Skeletal muscle satellite cell (primary cell): ENCODE measurements at regions not wholly inside any gene's neighbourhood (a gene's known extent, or its start where the extent isn't known, plus 50 kb on each side); places are given as distances from the start of the nearest gene placed in this dataset.
A peak's percentile ranks its signal among the peaks of the same experiment; 100 is the strongest.
"Not testable (repeated sequence)": the region's sequence is repeated elsewhere in the genome, so short reads cannot be mapped to it uniquely, and the experiment has no call there.

ENCODE experiments used
- H3K27me3 ChIP-seq: 2 replicates; pipeline ENCODE4 v1.7.0; 2013; ENCODE audit warnings: low read length; ENCODE audit not compliant: control insufficient read depth, insufficient read depth
- H3K36me3 ChIP-seq: 2 replicates; pipeline ENCODE4 v1.7.0; 2013; ENCODE audit warnings: mild to moderate bottlenecking, control low read depth, low read length; ENCODE audit not compliant: insufficient read depth
- H3K4me1 ChIP-seq: 2 replicates; pipeline ENCODE4 v1.7.0; 2013; ENCODE audit warnings: low read length; ENCODE audit not compliant: control insufficient read depth, insufficient read depth
- H3K4me2 ChIP-seq: 2 replicates; pipeline ENCODE4 v1.7.0; 2013; ENCODE audit warnings: mild to moderate bottlenecking, low read length
- H3K4me3 ChIP-seq: 2 replicates; pipeline ENCODE4 v1.7.0; 2013; ENCODE audit warnings: low read length
- H3K9ac ChIP-seq: 2 replicates; pipeline ENCODE4 v1.7.0; 2013; ENCODE audit warnings: mild to moderate bottlenecking, low read depth, low read length, moderate library complexity
- H3K9me3 ChIP-seq: replicated peaks from 2 replicates; pipeline ENCODE4 v1.7.0; 2013; ENCODE audit warnings: mild to moderate bottlenecking, control low read depth, low read length

DNA sequence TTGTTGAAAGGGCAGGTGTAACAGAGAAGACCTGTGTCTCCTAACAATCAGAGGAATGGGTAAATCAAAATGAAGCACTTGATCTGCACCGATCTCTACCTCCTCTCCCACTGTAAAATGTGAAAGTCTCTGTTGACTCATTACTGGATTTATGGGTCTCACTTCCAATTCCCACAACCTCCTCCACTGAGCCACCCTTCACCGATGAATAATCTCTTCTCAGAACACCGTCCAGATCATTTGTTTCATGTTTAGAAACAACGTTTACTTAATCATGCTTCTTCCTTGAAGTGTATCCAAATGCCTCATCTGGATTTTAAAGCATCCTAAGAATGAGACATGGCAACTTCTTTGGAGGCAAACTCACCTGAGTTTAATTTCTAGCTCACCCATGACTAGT is 643.6 kb downstream of the ETS1 start:
- H3K4me3 ChIP-seq: no peak overlapping the region
- H3K9me3 ChIP-seq: no peaks in the 10 kb centered on the region
- H3K4me2 ChIP-seq: no peak overlapping the region
- H3K9ac ChIP-seq: no peak overlapping the region
- H3K27me3 ChIP-seq: no peaks in the 10 kb centered on the region
- no peaks in the 10 kb centered on the region for H3K4me1 ChIP-seq
- no peaks in the 10 kb centered on the region for H3K36me3 ChIP-seq

GRCh38 chr11:127943152-127943551 is 644.2 kb downstream of the ETS1 start:
- H3K27me3 ChIP-seq: no peaks in the 10 kb centered on the region
- no peak overlapping the region for H3K9ac ChIP-seq
- no peaks in the 10 kb centered on the region for H3K9me3 ChIP-seq
- H3K4me2 ChIP-seq: no peak overlapping the region
- H3K4me3 ChIP-seq: no peak overlapping the region
- H3K36me3 ChIP-seq: no peaks in the 10 kb centered on the region
- no peaks in the 10 kb centered on the region for H3K4me1 ChIP-seq

- not testable (repeated sequence) for H3K36me3 ChIP-seq, H3K4me3 ChIP-seq, H3K27me3 ChIP-seq, H3K4me2 ChIP-seq, H3K9me3 ChIP-seq, H3K9ac ChIP-seq, H3K4me1 ChIP-seq
Measured at GRCh38 chr11:127941554-127941953, 645.8 kb downstream of the ETS1 start.

- Histone ChIP-seq H3K9ac (no peak overlapping the region), H3K27me3 (no peaks in the 10 kb centered on the region), H3K4me1 (no peaks in the 10 kb centered on the region), H3K36me3 (no peaks in the 10 kb centered on the region), H3K9me3 (no peaks in the 10 kb centered on the region), H3K4me2 (no peak overlapping the region), H3K4me3 (no peak overlapping the region)
Measured at GRCh38 chr11:127939000-127939399, 648.4 kb downstream of the ETS1 start.

DNA sequence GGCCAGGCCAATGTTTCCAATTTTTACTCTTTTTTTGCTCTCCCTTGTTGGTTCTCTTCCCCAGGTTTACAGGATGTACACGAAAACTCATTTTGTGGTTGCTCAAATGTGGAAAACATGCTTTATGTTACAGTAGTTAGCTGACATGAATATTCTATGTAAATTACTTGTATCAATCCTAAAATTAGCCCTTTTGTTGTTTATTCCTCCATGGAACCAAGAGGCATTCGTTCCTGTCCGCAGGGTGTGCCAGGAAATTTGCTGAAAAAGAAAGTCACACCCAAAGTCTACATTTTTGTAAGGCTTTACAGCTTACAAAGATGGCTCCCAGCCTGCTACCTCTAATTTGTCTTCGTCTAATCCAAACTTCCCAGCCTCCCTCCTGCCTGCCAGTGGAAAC is 652.3 kb downstream of the ETS1 start:
- Histone ChIP-seq H3K4me3 (no peak overlapping the region), H3K4me2 (no peak overlapping the region), H3K9me3 (no peaks in the 10 kb centered on the region), H3K27me3 (no peaks in the 10 kb centered on the region), H3K4me1 (no peaks in the 10 kb centered on the region), H3K36me3 (no peaks in the 10 kb centered on the region), H3K9ac (no peak overlapping the region)

GRCh38 chr11:127933961-127934360 is 653.4 kb downstream of the ETS1 start:
- not testable (repeated sequence) for H3K4me2 ChIP-seq, H3K4me1 ChIP-seq, H3K9ac ChIP-seq, H3K9me3 ChIP-seq, H3K4me3 ChIP-seq, H3K36me3 ChIP-seq, H3K27me3 ChIP-seq

DNA sequence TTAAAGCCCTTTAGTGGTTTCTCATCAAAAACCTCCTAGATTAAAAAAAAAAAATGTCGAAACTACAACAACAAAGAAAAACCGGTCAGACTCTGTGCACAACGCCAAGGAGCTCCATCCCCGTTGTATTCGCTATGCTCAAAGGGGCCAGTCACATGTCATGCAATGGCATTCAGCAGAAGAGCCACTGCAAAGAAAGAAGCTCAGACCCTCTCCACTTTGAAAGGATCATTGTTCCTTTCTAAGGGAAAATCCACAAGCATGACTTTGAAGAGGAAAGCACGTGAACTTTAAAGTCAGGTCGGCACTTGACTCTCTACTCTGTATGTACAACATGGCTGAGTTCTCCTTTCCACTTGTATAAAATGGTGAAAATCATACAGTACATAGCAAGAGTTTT is 655.6 kb downstream of the ETS1 start:
- Histone ChIP-seq H3K9me3 (no peaks in the 10 kb centered on the region), H3K27me3 (no peaks in the 10 kb centered on the region), H3K36me3 (no peaks in the 10 kb centered on the region), H3K4me3 (no peak overlapping the region), H3K9ac (no peak overlapping the region), H3K4me1 (no peaks in the 10 kb centered on the region), H3K4me2 (no peak overlapping the region)

- H3K4me3 ChIP-seq: no peak overlapping the region
- H3K9me3 ChIP-seq: no peaks in the 10 kb centered on the region
- peaks cover 5% of the 10 kb centered on the region for H3K4me1 ChIP-seq
- no peaks in the 10 kb centered on the region for H3K36me3 ChIP-seq
- no peak overlapping the region for H3K4me2 ChIP-seq
- no peaks in the 10 kb centered on the region for H3K27me3 ChIP-seq
- no peak overlapping the region for H3K9ac ChIP-seq
Measured at GRCh38 chr11:127926721-127927120, 660.6 kb downstream of the ETS1 start.

DNA sequence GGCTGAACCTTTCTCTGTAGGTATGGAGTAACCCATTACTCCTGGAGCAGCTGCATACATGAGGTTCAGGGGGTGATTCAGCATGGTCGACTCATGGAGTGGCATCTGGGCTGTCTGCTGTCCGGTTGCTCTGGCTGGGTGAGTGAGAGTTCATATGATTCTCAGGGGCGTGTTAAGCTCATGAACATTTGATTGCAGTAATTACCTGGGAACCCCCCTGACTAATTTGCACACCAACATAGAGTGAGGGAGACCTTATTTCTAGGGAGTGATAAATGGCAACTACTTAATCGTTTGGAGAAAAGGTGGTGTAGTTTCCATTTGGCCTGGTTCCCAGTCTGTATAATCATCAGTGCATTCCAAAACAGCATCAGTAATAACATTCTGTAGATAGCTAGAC is 661.9 kb downstream of the ETS1 start:
- Histone ChIP-seq H3K9ac (no peak overlapping the region), H3K36me3 (no peaks in the 10 kb centered on the region), H3K9me3 (no peaks in the 10 kb centered on the region), H3K4me2 (no peak overlapping the region), H3K4me1 (peaks cover 6% of the 10 kb centered on the region), H3K4me3 (no peak overlapping the region), H3K27me3 (no peaks in the 10 kb centered on the region)

GRCh38 chr11:127919206-127920000 is 668.0 kb downstream of the ETS1 start:
- Histone ChIP-seq H3K27me3 (no peaks in the 10 kb centered on the region), H3K4me3 (no peak overlapping the region), H3K4me2 (peak overlapping the region; percentile 33), H3K9me3 (peaks cover 3% of the 10 kb centered on the region), H3K4me1 (peaks cover 16% of the 10 kb centered on the region), H3K9ac (peak overlapping the region; percentile 56), H3K36me3 (no peaks in the 10 kb centered on the region)

DNA sequence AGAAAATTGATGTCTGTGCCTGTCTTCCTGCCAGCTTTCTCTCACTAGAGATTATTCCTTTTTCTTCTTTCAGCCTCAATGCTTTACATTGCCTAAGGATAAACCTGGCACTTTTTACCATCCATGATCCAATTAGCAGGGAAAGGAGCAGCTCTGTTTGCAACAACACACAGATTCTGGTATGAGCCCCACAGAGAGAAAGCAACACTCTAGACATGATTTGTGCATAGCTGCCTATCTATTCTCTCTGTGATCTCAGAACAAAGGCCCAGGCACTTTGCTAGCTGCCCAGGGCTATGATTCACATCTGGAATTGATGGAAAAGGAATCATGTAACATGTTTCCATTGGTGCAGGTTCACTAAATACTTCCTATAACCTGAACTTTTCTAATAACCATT is 685.0 kb downstream of the ETS1 start:
- no peaks in the 10 kb centered on the region for H3K9me3 ChIP-seq
- H3K27me3 ChIP-seq: no peaks in the 10 kb centered on the region
- H3K4me1 ChIP-seq: peaks cover 14% of the 10 kb centered on the region
- no peak overlapping the region for H3K9ac ChIP-seq
- no peaks in the 10 kb centered on the region for H3K36me3 ChIP-seq
- no peak overlapping the region for H3K4me3 ChIP-seq
- H3K4me2 ChIP-seq: no peak overlapping the region
